ENCODE measurements at regions not wholly inside any gene's neighbourhood (a gene's known extent, or its start where the extent isn't known, plus 50 kb on each side); places are given as distances from the start of the nearest gene placed in this dataset.

DNA sequence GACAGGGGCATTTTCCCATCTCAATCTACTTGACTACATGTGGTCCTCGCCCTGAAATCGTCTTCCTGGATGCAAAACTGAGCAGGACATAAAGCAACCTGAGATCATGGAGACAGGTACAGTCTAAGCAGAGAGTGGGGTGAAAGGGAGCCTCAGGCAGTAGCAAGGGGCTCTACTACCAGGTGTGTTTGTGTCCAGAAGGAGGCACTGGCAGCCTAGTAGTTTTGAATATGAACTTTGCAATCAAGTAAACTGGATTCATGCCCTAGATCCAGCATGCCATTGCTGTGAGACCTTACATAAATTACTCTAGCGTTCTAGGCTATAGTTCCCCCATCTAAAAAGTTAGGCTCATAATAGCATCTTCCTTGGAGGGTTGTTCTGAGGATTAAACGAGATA is 147.4 kb downstream of the TXNL1 start:
- FAIRE-seq: no peak
- 96% methylated on average over 4 of the region's 4 CpGs; no CpG with 5 or more reads in 1 of the 2 experiments for WGBS, 2 experiments (ENCODE audit: extremely low coverage in 1 of 2, insufficient coverage in 1 of 2, insufficient read length in 1 of 2, insufficient replicate concordance in 2 of 2, low coverage in 1 of 2, low lambda C conversion rate in 2 of 2, missing lambda C conversion rate in 1 of 2)
- H3K36me3 ChIP-seq (ENCODE audit: control insufficient read depth in 2 of 4, insufficient read depth in 4 of 4, low read length in 3 of 4): no peaks in the 10 kb centered on the region
- no peak for DNase-seq (ENCODE audit: low read depth in 1 of 2, low spot score in 2 of 2)
- no peak overlapping the region for H2BK20ac ChIP-seq (ENCODE audit: low read length)
- H3K9ac ChIP-seq (replicated peaks in 1 of 4; ENCODE audit: extremely low read depth in 1 of 4, low read depth in 3 of 4, low read length in 3 of 4): no peak overlapping the region
- CTCF ChIA-PET (ENCODE audit: partially characterized antibody): no interaction called here
- H2BK120ac ChIP-seq (replicated peaks; ENCODE audit: low read depth, low read length): no peak overlapping the region
- no peak overlapping the region for H3K4ac ChIP-seq (replicated peaks; ENCODE audit: insufficient read length, low read depth, low read length)
- H4K20me1 ChIP-seq (replicated peaks in 1 of 2; ENCODE audit: control insufficient read depth in 1 of 2, insufficient read depth in 2 of 2, low read length in 2 of 2): no peaks in the 10 kb centered on the region
- H3K23me2 ChIP-seq (ENCODE audit: low read depth, low read length): no peaks in the 10 kb centered on the region
- no peak overlapping the region for H2AFZ ChIP-seq (ENCODE audit: low read length)
- no peak overlapping the region for H3K56ac ChIP-seq (replicated peaks; ENCODE audit: insufficient read length, low read depth, low read length)
- no peak overlapping the region for H3K14ac ChIP-seq (ENCODE audit: insufficient read length)
- no peak overlapping the region for H3K4me3 ChIP-seq (ENCODE audit: extremely low read depth in 1 of 4, insufficient read depth in 2 of 4, low read depth in 3 of 4, low read length in 4 of 4)
- H4K91ac ChIP-seq (replicated peaks; ENCODE audit: insufficient read length, low read length): no peak overlapping the region
- no peak overlapping the region for H3K23ac ChIP-seq (ENCODE audit: insufficient read length)
- H2BK15ac ChIP-seq (ENCODE audit: low read length): no peak overlapping the region
- H2BK12ac ChIP-seq (ENCODE audit: low read depth, low read length): no peak overlapping the region
- TF ChIP-seq EGR1 (IDR thresholded peaks at IDR 0.05; ENCODE audit: borderline replicate concordance, low read depth, low read length) (no peak), POLR2AphosphoS5 (IDR thresholded peaks at IDR 0.05; ENCODE audit: low read depth, low read length) (no peak), POLR2A (IDR thresholded peaks at IDR 0.05; ENCODE audit: control extremely low read depth in 1 of 2, low read depth in 2 of 2, low read length in 2 of 2) (no peak), SIN3A (conservative IDR thresholded peaks at IDR 0.05 in 1 of 2, IDR thresholded peaks at IDR 0.05 in 1 of 2; ENCODE audit: low read depth in 1 of 2, low read length in 2 of 2) (no peak), GABPA (IDR thresholded peaks at IDR 0.05; ENCODE audit: borderline replicate concordance, insufficient read depth, low read length) (no peak), USF2 (IDR thresholded peaks at IDR 0.05; ENCODE audit: low read length) (no peak), JUN (IDR thresholded peaks at IDR 0.05; ENCODE audit: low read depth, low read length) (no peak)
- no peaks in the 10 kb centered on the region for H3K79me1 ChIP-seq (ENCODE audit: low read depth, low read length)
- no peaks in the 10 kb centered on the region; a peak in 1 of 4 replicates for H3K9me3 ChIP-seq (ENCODE audit: insufficient read depth in 2 of 2, low read depth in 1 of 2, low read length in 1 of 2)
- no peak overlapping the region for H2BK5ac ChIP-seq (ENCODE audit: low read depth, low read length)
- no peak overlapping the region for H2AK5ac ChIP-seq (ENCODE audit: low read depth, low read length)
- H4K5ac ChIP-seq (ENCODE audit: insufficient read length, low read depth, low read length): no peak overlapping the region
- H3K79me2 ChIP-seq (ENCODE audit: control insufficient read depth in 1 of 2, insufficient read depth in 2 of 2, low read length in 2 of 2): no peaks in the 10 kb centered on the region
- no peak overlapping the region for H3K4me2 ChIP-seq (ENCODE audit: insufficient read depth in 1 of 2, low read depth in 2 of 2, low read length in 2 of 2)
- no peaks in the 10 kb centered on the region for H3K27me3 ChIP-seq (replicated peaks in 1 of 4; ENCODE audit: control insufficient read depth in 3 of 4, extremely low read depth in 1 of 4, insufficient read depth in 3 of 4, low read length in 3 of 4)
- H4K8ac ChIP-seq (ENCODE audit: extremely low read depth, insufficient read depth, low read length): no peak overlapping the region
- H3K4me1 ChIP-seq (replicated peaks in 1 of 4; ENCODE audit: control insufficient read depth in 3 of 4, insufficient read depth in 4 of 4, low read length in 3 of 4): no peaks in the 10 kb centered on the region
- H3K27ac ChIP-seq (ENCODE audit: low read depth, low read length): no peak overlapping the region
- POLR2A ChIA-PET (ENCODE audit: partially characterized antibody): no interaction called here
- no peak overlapping the region for H3K18ac ChIP-seq (ENCODE audit: extremely low read depth, low read length)

Data from H1 (cell line).